HUDEP-2 (cell line): ENCODE measurements at regions not wholly inside any gene's neighbourhood (a gene's known extent, or its start where the extent isn't known, plus 50 kb on each side); places are given as distances from the start of the nearest gene placed in this dataset.

Experiments
- DNase-seq, 76 experiments: peaks; one replicate each; lab custom pipeline; 2025; ENCODE audit not compliant: unreplicated experiment in 76 of 76; lab: John Stamatoyannopoulos, UW

DNA sequence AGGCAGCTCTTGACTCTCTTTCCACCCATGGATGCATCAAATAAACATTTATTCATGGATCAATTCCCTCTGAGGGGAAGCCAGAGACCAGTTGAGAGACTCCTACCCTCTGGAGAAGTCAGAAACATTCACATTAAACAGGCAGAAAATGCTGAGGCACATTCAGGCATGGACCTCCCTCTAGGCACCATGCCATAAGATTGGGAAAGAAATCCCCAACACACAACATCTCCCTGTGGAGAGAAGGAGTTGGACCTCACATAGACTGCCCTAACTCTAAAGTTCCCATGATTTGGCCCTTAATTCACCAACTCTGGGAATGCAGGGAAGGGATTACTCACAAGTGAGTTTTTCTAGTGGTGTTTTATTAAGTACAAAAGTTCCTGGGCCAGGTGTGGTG is 415.3 kb upstream of the C1orf87 start:
- DNase-seq: no peak

DNA sequence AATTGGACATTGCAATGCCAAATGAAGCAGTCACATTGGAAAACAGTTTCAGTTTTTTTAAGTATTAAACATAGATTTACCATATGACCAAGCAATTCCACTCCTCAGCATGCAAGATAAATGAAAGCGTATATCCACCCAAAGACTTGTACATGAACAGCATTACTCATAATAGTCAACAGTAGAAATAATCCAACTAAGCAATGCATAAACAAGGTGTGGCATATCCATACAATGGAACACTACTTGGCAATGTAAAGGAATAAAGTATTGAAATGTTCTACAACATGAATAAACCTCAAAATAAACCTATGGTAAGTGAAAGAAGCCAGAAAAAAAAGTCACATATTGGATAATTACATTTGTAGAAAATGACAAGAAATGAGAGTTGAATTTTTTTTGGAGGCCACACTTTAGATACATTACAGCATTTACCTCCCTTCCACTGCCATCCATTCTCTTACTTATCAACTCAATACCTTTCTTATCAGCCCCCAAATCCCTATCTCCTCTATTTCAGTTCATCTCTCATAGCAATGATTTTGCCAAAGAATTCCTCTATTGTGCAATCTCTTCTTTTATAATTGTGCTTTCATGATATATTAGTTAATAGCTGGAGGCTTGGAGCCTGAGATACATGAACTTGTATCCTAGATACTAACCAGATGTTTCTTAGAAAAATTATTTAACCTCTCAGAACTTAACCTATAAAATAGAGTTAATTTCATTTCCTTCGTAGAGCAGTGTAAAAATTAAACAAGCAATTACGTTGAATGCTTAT is 414.2 kb upstream of the C1orf87 start:
- DNase-seq: no peak

DNA sequence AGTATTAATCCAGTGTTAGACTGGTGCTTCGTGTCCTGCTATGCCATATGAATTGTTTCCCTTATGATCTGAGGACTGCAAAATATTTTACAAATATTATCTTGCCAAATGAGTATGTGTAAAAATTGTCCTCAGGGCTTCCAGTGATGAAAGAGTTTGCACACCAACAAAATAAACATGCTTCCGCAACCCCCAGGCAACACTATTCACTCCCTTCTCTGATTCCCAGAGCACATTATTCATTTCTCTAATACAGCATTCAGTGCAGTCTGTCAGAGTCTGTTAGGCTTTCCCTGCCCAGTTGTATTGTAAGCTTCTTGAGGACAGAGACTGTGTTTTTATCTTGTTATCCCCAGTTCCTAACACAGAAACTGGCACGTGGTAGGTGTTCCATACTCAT is 409.9 kb upstream of the C1orf87 start:
- no peak for DNase-seq

DNA sequence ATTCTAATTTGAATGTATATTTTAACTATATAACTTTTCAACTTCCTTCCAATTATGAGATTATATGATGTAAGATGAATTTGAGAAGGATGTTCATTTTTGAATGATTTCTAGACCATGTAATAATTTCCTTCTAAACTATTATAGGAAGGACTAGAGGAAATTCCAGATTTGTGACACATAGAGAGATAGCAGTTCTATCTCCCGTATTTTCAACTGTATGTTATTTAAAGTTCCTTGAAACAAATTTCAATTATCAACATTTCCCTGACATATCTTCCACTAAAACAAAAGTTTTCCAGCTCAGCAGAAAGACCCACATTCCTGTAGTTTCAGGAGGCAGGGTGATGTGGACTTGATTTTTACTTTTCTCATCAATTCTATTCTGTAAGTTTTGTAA is 396.7 kb upstream of the C1orf87 start:
- DNase-seq: no peak

DNA sequence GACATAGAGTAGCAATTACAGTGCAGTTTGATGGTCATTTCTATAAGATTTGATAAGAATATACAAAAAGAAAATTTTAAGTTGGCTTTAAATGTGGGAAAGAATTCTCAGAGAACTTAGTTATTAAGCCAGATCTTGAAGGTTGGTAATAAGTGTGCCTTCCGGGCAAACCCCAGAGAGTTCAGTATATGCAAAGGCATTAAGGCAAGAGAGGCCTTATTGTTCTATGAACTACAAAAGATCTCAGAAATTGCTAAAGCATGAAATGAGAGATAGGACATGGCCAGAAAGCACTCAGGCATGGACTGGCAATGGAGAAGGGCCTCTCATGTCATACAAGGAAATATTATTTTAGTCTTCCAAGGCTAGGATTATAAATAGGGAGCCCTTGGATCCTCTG is 390.2 kb upstream of the C1orf87 start:
- DNase-seq: no peak

DNA sequence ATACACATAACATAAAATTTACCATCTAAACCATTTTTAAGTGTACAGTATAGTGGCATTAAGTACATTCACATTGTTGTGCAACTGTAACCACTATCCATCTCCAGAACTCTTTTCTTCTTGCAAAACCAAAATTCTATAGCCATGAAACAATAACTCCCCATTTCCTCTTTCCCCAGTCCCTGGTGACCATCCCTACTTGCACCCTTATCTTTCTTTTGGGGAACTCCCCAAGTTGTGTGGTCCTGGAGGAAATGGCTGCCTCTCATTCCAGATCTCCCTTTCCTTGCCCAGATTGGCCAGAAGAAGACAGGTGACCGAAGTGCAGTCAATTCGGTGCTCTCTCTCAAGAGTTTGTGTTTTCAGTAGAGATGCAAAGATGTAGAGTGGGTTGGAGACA is 389.6 kb upstream of the C1orf87 start:
- DNase-seq: no peak

DNA sequence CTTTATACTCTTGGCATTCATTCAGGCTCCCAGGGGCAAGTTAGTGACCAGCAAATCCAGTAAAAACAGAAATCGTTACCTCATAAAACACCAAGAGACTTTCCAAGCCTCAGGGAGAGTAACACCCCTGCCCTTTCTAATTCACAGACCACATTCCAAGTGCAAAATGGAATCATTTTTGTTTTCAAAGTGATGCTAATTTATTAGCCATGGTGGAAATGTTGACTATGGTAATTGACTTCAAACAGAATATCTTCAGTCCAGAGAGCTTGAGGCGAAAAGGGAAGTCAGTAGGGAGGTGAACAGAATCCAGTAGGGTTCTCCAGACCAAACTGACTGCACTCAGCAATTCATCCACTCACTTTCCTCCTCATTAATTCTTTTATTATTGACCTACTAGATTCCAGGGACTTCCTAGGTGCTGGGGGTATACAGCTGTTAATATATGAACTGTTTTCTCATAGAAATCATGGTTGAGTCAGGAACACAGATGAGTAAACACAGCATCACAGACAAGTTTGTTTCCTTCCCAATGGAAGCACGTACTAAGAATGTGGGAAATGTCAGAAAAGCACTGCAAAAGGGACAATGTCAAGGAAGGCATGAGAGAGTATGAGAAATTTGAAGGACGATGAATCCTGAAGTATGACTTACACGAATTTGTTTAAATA is 388.5 kb upstream of the C1orf87 start:
- no peak for DNase-seq

DNA sequence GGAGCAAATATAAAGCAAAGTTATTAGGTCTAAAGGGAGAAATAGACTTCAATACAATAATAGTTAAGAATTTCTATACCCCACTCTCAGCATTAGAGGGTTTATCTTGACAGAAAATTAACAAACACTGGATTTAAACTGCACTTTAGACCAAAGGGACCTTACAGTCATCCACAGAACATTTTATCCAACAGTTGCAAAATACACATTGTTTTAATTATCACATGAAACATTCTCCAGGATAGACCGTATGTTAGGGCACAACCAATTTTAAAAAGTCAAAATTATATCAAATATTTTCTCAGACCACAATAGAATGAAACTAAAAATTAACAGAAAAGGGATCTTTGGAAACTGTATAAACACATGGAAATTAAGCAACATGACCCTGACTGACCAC is 384.5 kb upstream of the C1orf87 start:
- DNase-seq: no peak

DNA sequence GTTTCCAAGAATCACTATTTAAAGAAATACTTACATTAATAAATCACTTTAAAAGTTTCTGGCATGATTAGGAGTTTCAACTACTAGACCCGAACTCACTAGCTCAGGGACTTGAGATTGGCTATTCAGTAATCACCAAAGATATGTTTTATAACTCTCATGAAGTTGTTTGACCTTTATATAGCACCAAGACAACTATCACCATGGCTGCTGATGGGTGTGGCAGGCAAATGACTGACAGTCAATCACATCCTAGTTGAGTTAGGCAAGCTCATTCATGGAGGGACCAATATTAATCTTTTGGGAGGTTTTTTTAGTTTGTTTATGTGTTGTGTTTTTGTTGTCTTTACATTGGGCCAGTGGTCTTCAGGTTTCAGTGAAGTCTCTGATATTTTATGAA is 376.3 kb upstream of the C1orf87 start:
- DNase-seq: no peak

DNA sequence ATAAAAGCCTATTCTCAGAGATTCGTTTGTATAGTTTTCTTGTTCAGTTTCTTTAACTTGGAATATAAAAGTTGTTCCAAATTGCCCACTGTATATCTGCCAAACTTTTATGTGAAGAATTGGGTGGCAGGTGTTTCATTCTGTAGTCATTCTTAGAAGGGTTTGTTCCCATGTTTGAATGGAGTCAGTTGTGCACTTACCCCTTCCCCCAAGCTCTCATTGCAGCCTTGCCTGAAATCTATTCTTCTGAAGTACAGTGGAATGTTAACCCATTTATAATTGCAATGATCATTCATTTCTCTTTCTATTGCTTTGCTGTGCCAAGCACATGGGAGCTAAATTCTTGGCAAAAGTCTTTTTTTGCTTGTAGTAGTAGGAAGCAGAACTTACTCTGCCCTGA is 375.3 kb upstream of the C1orf87 start:
- no peak for DNase-seq

DNA sequence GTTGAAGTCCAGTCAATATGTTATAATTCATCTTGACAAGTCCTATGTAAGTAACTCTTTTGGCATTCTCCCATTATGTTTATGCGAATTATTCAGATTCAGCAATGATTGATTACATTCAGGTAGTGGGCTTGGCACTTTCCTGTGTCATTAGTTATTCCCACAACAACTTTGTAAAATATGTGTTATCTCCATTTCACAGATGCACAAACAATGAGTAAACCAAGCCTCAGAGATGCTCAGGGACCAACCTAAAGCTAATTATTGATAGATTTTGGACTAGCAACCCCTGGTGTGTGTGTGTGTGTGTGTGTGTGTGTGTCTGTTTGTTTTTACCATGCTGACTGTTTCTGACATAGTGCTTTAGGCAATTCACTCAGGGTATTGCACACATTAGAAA is 371.1 kb upstream of the C1orf87 start:
- no peak for DNase-seq

DNA sequence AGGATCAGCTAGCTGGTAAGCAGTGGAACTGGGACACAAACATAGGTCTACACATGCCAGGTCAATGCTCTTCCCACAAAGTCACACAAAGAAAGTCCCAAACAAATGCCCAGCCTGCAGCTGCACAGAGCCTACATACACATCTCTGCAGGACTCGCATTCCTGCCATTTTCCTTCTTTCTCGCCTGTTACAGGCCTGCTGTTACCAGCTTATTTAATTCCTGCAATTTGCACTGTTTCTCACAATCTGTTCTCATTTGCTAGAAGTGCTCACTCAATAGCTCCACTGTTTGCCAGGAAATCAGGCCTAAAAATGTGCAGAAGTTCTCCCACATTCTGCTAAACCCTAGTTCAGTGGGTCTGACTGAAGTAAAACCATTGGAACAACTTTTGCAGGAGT is 362.6 kb upstream of the C1orf87 start:
- DNase-seq: no peak

DNA sequence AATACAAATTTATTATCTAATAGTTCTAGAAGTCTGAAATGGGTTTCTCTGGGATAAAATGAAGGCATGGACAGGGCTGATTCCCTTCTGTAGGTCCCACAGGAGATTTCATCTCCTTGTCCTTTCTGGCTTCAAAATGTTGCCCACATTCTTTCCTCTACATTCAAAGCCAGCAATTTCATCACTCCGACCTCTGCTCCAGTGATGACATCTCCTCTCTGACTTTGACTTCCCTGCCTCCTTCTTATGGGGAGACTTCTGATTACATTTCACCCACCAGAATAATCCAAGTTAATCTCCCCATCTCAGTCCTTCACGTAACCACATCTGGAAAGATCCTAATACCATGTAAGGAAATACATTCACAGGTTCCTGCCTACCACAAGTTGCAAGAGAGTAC is 358.0 kb upstream of the C1orf87 start:
- DNase-seq: no peak

DNA sequence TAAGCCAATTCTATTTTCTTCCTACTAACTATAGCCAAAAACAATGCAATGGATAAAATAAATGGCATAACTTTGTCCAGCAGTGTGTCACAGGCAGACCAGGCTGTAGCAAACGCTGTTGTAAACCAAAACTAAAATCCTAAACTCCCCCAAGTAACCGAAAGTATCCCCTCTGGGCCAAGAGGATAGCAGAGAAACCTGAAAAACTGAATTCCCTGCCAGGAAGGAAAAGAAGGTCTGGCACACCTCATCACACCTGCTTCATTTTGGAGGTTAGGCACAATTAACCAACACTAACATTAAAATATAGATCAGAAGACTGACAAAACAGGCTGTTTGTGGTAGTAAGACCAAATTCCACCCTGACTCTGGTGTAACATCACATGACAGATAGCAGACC is 356.8 kb upstream of the C1orf87 start:
- DNase-seq: no peak

DNA sequence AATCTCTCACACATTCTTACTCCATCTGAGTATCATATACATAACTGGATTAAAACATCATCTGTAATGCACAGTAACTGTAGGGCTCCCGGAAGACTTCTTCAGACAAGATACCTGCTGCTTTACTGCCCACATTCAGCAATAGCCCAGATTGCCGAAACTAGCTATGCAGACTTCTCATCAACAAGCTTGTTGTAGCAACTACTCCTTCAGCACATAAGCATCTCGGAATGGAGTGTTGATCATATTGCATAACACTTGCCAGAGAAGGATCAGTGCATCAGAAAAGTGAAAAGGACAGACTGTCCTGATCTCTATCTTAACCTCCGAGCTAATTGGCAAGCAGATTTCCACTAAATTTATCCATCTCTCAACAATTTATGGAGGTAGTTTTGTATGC is 354.6 kb upstream of the C1orf87 start:
- no peak for DNase-seq

DNA sequence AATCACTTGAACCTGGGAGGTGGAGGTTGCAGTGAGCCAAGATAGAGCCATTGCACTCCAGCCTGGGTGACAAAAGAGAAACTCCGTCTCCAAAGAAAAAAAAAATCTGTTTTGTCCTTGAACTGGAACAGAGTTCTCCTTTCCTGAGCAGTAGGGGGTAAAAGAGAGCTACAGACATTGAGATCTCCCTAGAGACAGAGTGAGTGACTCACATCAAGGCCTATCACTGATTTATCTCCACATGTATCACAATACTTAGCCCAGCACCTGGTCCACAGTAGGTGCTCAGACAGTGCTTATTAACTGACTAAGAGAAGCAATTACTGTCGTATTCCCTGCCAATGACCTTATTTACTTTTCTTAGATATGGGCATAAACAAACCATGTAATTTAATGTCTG is 354.1 kb upstream of the C1orf87 start:
- no peak for DNase-seq

DNA sequence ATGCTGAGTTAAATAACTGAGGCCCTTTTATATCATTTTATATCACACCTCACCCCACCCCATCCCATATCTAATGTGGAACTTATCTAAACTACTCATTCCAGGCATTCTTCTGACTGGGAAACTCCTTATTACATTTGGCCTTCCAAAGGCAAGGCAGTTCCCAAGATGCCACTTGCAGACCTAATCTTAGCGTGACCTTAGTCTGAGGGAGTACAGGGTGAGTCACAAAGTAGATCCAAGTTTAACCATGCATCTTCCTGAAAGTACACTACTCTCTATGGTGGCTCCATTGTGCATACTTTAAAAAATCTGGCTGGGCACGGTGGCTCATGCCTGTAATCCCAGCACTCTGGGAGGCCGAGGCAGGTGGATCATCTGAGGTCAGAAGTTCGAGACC is 353.6 kb upstream of the C1orf87 start:
- no peak for DNase-seq

DNA sequence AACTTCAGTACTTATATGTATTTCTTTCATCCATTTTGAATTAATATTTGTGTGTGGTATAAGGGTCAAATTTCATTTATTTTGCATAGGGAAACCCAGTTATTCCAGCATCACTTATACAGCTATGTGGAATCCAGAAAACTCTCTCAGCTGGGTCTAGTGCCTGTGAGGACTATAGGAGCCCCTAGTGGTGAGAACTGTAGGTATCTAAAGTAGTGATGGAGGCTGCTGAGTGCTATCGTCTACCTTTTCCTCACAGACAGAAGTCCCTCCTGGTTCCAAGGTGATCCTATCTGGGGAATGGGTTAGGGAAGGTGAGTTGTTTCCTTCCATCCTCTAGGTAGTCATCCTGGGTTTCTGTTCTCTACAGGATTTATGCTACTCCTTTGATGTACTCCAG is 352.0 kb upstream of the C1orf87 start:
- peak in 1 of 76 experiments; percentile 3 for DNase-seq

DNA sequence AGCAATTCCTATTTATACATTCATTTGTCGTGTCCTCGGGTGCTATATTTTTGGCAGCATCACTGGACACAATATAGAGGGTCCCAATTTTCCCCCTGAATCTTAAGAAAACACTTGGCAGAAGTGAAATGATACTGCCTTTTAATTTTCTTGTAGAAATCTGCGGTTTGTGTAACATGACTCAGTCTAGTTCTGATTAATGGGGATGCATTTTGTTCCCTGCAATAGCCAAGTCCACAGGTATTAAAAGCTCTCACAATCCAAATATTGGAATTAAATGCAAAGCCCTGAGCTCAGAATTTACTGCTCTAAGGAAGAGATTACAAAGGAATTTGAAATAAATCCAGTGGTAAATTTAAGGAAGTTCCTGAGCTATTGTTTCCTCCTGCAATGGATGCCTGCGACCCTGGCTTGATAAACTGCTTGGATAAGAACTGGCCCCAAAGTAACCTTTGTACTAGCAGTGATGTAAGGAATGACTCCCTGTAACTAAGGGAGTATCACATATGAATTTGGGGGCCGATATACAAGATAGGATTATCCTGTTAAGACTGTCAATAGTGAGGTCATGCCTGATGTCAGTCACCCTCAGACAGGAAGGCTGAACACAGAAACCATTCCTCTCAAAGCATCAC is 349.7 kb upstream of the C1orf87 start:
- DNase-seq: no peak

DNA sequence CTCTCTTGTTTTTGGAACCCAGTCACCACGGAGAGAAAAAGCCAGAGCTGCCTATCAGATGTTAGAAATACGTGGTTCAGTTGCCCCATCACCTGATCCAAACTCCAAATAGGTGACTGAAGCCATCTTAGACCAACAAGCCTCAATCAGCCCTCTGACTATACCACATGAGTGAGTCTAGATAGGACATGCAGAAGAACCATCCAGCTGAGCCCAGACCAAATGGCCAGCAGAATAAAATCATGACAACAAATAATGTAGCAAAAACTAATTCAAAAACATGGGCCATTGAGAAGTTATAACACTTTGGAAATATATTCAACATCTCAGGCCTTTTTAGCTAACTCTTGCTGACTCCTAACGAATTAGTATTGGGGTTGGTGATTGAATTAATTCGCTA is 348.4 kb upstream of the C1orf87 start:
- no peak for DNase-seq

DNA sequence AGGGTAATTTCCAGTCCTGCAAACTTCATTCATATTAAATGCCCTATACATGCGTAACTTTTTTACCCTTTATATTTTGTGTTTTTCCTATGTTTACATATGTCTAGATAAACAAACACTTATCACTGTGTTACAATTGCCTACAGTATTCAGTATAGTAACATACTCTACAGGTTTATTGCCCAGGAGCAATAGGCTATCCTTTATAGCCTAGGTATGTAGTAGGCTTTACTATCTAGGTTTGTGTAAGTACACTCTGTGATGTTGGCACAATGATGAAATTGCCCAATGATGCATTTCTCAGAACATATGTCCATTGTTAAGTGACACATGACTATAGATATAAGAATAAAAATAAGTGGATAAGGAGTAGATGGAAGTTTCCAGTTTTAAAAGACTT is 345.5 kb upstream of the C1orf87 start:
- no peak for DNase-seq

DNA sequence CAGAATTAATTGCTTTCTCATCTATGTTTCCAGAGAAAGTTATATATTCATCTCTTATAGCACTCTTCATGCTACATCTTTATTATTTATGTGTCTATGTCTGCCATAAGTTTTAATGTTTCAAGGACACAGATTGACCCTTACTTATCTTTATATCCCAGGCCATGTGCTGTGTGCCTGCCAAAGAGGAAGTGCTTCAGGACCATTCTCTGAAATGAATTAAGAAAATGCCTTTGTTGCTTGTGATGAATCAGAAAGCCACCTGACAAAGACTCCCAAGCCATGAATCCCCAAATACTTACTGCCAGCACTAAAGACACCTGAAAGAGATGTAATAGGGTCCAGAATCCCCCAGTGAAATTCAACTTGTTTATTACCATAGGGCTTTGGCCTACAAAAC is 342.1 kb upstream of the C1orf87 start:
- DNase-seq: no peak
